ENCODE measurements at regions not wholly inside any gene's neighbourhood (a gene's known extent, or its start where the extent isn't known, plus 50 kb on each side); places are given as distances from the start of the nearest gene placed in this dataset.

GRCh38 chr6:137780447-137781034 is 86.5 kb upstream of the TNFAIP3 start:
- DNase-seq (ENCODE audit: low spot score): no peak
- peaks cover 3% of the 10 kb centered on the region for H3K4me1 Mint-ChIP-seq
- no peak for TF ChIP-seq EZH2 (IDR thresholded peaks at IDR 0.05)
- TF ChIP-seq EZH2phosphoT487 (IDR thresholded peaks at IDR 0.05): no peak
- TF ChIP-seq CTCF (IDR thresholded peaks at IDR 0.05): no peak
- H3K9me3 ChIP-seq (ENCODE audit: low read depth): no peaks in the 10 kb centered on the region
- H2AFZ ChIP-seq (replicated peaks): peak overlapping the region; percentile 12
- no peaks in the 10 kb centered on the region for H3K79me2 ChIP-seq (ENCODE audit: low read depth)
- H3K27ac ChIP-seq: no peak overlapping the region
- H3K4me3 Mint-ChIP-seq: no peak overlapping the region
- no peaks in the 10 kb centered on the region for H4K20me1 ChIP-seq (ENCODE audit: low read depth)
- no peaks in the 10 kb centered on the region for H3K27me3 ChIP-seq
- H3K27ac Mint-ChIP-seq: no peak overlapping the region
- no peaks in the 10 kb centered on the region for H3K36me3 Mint-ChIP-seq
- no peak overlapping the region for H3K4me3 ChIP-seq
- H3K27me3 Mint-ChIP-seq (ENCODE audit: insufficient read depth, low read depth): peaks cover 2% of the 10 kb centered on the region
- no peaks in the 10 kb centered on the region for H3F3A ChIP-seq (ENCODE audit: low read depth)
- H3K4me2 ChIP-seq: no peak overlapping the region
- H3K9ac ChIP-seq: no peak overlapping the region
- no peaks in the 10 kb centered on the region for H3K9me3 Mint-ChIP-seq
- no peaks in the 10 kb centered on the region for H3K4me1 ChIP-seq
- no peaks in the 10 kb centered on the region for H3K36me3 ChIP-seq

GRCh38 chr6:137781639-137782038 is 85.4 kb upstream of the TNFAIP3 start:
- H3K9me3 Mint-ChIP-seq: no peaks in the 10 kb centered on the region
- H3K27me3 ChIP-seq: no peaks in the 10 kb centered on the region
- H2AFZ ChIP-seq (replicated peaks): no peak overlapping the region
- peaks cover 3% of the 10 kb centered on the region for H3K4me1 Mint-ChIP-seq
- no peaks in the 10 kb centered on the region for H3K9me3 ChIP-seq (ENCODE audit: low read depth)
- no peaks in the 10 kb centered on the region for H4K20me1 ChIP-seq (ENCODE audit: low read depth)
- no peak overlapping the region for H3K9ac ChIP-seq
- no peaks in the 10 kb centered on the region for H3K36me3 Mint-ChIP-seq
- no peaks in the 10 kb centered on the region for H3K79me2 ChIP-seq (ENCODE audit: low read depth)
- H3K4me3 ChIP-seq: no peak overlapping the region
- no peak overlapping the region for H3K27ac ChIP-seq
- H3K4me3 Mint-ChIP-seq: no peak overlapping the region
- H3K27me3 Mint-ChIP-seq (ENCODE audit: insufficient read depth, low read depth): peaks cover 2% of the 10 kb centered on the region
- H3K27ac Mint-ChIP-seq: no peak overlapping the region
- TF ChIP-seq EZH2phosphoT487 (IDR thresholded peaks at IDR 0.05): no peak
- no peak for TF ChIP-seq EZH2 (IDR thresholded peaks at IDR 0.05)
- no peak for TF ChIP-seq CTCF (IDR thresholded peaks at IDR 0.05)
- H3K36me3 ChIP-seq: no peaks in the 10 kb centered on the region
- H3K4me2 ChIP-seq: no peak overlapping the region
- no peak for DNase-seq (ENCODE audit: low spot score)
- H3F3A ChIP-seq (ENCODE audit: low read depth): no peaks in the 10 kb centered on the region
- H3K4me1 ChIP-seq: no peaks in the 10 kb centered on the region

- no peaks in the 10 kb centered on the region for H4K20me1 ChIP-seq (ENCODE audit: low read depth)
- TF ChIP-seq EZH2phosphoT487 (IDR thresholded peaks at IDR 0.05) (no peak), CTCF (IDR thresholded peaks at IDR 0.05) (no peak), EZH2 (IDR thresholded peaks at IDR 0.05) (no peak)
- no peaks in the 10 kb centered on the region for H3K4me1 ChIP-seq
- H3K4me3 Mint-ChIP-seq: no peak overlapping the region
- H3K9me3 Mint-ChIP-seq: no peaks in the 10 kb centered on the region
- H3K27ac ChIP-seq: no peak overlapping the region
- H3F3A ChIP-seq (ENCODE audit: low read depth): no peaks in the 10 kb centered on the region
- H3K36me3 Mint-ChIP-seq: no peaks in the 10 kb centered on the region
- H3K4me1 Mint-ChIP-seq: no peaks in the 10 kb centered on the region
- H3K27me3 ChIP-seq: no peaks in the 10 kb centered on the region
- peaks cover 2% of the 10 kb centered on the region for H3K27me3 Mint-ChIP-seq (ENCODE audit: insufficient read depth, low read depth)
- no peak overlapping the region for H3K4me2 ChIP-seq
- no peaks in the 10 kb centered on the region for H3K36me3 ChIP-seq
- DNase-seq (ENCODE audit: low spot score): no peak
- no peaks in the 10 kb centered on the region for H3K79me2 ChIP-seq (ENCODE audit: low read depth)
- no peak overlapping the region for H3K9ac ChIP-seq
- H3K27ac Mint-ChIP-seq: no peak overlapping the region
- H3K4me3 ChIP-seq: no peak overlapping the region
- no peaks in the 10 kb centered on the region for H3K9me3 ChIP-seq (ENCODE audit: low read depth)
- no peak overlapping the region for H2AFZ ChIP-seq (replicated peaks)
Observed at GRCh38 chr6:137782166-137783039, 84.7 kb upstream of the TNFAIP3 start.

Data from neural progenitor cell (in vitro differentiated cells).